ENCODE measurements at regions not wholly inside any gene's neighbourhood (a gene's known extent, or its start where the extent isn't known, plus 50 kb on each side); places are given as distances from the start of the nearest gene placed in this dataset.
"Not testable (repeated sequence)": the region's sequence is repeated elsewhere in the genome, so short reads cannot be mapped to it uniquely, and the experiment has no call there.

- no peak for TF ChIP-seq ZNF510 (tag by site-specific recombination; IDR thresholded peaks at IDR 0.05; ENCODE audit: insufficient replicate concordance)
Observed at GRCh38 chr17:52606590-52606989, 448.1 kb upstream of the CA10 start (continued).

DNA sequence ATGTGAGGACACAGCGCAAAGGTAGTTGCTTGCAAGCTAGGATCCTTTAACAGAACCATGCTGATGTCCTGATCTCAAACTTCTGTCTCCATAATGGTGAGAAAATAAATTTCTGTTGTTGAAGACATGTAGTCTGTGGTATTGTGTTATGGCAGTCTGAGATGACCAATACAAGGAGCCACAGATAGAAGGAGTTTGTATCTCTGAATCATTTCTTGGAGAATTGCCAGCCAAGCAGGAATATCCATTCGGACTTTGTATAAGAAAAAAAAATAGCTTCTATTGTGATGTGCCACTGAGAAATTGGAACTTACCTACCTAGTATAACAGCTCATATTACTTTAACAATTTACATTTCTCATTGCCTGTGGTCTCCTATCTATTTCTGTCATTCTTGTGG is 447.6 kb upstream of the CA10 start:
- TF ChIP-seq SP7 (tag by site-specific recombination; IDR thresholded peaks at IDR 0.05) (no peak), ZNF621 (tag by site-specific recombination; IDR thresholded peaks at IDR 0.05) (no peak), ZNF514 (tag by site-specific recombination; IDR thresholded peaks at IDR 0.05) (no peak), ZNF221 (tag by site-specific recombination; IDR thresholded peaks at IDR 0.05; ENCODE audit: borderline replicate concordance) (no peak), ZNF157 (tag by site-specific recombination; IDR thresholded peaks at IDR 0.05) (no peak), ZNF112 (tag by site-specific recombination; IDR thresholded peaks at IDR 0.05) (no peak), ZNF585B (tag by site-specific recombination; IDR thresholded peaks at IDR 0.05) (no peak), ZNF2 (tag by site-specific recombination; IDR thresholded peaks at IDR 0.05) (no peak), KLF10 (tag by site-specific recombination; IDR thresholded peaks at IDR 0.05) (no peak), ZNF830 (tag by site-specific recombination; IDR thresholded peaks at IDR 0.05; ENCODE audit: low read depth) (no peak), ZIC2 (tag by site-specific recombination; IDR thresholded peaks at IDR 0.05) (no peak), ZNF670 (tag by site-specific recombination; IDR thresholded peaks at IDR 0.05; ENCODE audit: low read depth) (no peak), ZNF843 (tag by site-specific recombination; IDR thresholded peaks at IDR 0.05) (no peak), ZNF138 (tag by site-specific recombination; IDR thresholded peaks at IDR 0.05; ENCODE audit: borderline replicate concordance) (no peak)
- TF ChIP-seq, protein P1, sequence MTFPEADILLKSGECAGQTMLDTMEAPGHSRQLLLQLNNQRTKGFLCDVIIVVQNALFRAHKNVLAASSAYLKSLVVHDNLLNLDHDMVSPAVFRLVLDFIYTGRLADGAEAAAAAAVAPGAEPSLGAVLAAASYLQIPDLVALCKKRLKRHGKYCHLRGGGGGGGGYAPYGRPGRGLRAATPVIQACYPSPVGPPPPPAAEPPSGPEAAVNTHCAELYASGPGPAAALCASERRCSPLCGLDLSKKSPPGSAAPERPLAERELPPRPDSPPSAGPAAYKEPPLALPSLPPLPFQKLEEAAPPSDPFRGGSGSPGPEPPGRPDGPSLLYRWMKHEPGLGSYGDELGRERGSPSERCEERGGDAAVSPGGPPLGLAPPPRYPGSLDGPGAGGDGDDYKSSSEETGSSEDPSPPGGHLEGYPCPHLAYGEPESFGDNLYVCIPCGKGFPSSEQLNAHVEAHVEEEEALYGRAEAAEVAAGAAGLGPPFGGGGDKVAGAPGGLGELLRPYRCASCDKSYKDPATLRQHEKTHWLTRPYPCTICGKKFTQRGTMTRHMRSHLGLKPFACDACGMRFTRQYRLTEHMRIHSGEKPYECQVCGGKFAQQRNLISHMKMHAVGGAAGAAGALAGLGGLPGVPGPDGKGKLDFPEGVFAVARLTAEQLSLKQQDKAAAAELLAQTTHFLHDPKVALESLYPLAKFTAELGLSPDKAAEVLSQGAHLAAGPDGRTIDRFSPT (tag by site-specific recombination; IDR thresholded peaks at IDR 0.05) = no peak
- TF ChIP-seq, protein P2, sequence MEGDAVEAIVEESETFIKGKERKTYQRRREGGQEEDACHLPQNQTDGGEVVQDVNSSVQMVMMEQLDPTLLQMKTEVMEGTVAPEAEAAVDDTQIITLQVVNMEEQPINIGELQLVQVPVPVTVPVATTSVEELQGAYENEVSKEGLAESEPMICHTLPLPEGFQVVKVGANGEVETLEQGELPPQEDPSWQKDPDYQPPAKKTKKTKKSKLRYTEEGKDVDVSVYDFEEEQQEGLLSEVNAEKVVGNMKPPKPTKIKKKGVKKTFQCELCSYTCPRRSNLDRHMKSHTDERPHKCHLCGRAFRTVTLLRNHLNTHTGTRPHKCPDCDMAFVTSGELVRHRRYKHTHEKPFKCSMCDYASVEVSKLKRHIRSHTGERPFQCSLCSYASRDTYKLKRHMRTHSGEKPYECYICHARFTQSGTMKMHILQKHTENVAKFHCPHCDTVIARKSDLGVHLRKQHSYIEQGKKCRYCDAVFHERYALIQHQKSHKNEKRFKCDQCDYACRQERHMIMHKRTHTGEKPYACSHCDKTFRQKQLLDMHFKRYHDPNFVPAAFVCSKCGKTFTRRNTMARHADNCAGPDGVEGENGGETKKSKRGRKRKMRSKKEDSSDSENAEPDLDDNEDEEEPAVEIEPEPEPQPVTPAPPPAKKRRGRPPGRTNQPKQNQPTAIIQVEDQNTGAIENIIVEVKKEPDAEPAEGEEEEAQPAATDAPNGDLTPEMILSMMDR (tag by site-specific recombination; IDR thresholded peaks at IDR 0.05) = no peak
- TF ChIP-seq, protein P3, sequence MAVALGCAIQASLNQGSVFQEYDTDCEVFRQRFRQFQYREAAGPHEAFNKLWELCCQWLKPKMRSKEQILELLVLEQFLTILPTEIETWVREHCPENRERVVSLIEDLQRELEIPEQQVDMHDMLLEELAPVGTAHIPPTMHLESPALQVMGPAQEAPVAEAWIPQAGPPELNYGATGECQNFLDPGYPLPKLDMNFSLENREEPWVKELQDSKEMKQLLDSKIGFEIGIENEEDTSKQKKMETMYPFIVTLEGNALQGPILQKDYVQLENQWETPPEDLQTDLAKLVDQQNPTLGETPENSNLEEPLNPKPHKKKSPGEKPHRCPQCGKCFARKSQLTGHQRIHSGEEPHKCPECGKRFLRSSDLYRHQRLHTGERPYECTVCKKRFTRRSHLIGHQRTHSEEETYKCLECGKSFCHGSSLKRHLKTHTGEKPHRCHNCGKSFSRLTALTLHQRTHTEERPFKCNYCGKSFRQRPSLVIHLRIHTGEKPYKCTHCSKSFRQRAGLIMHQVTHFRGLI (tag by site-specific recombination; IDR thresholded peaks at IDR 0.05) = no peak
- CTCF ChIA-PET = interaction anchor here (0.8 kb wide), 1 partner anchor 854 kb away, joined by 4 read pairs; no protein-coding TSS in a partner anchor

DNA sequence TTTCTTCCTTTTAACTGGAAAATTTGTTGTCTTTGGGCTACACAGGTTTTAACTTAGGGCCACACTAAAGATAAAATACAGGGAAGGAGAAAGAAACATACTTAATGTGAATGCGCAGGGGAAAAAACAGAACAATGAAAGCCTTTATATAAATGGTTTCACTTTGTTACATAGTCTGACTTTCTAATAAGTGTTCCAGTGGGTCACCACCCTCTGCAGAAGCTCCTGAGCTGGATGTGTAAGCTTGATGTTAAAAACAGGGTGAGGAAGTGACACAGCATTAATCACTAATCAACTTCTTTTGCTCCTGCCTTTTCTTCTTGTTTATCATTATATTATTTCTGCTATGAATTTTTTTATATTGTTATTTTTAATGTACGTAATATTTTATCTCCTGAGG is 445.6 kb upstream of the CA10 start:
- Histone ChIP-seq H3K4me1 (ENCODE audit: control insufficient read depth, insufficient read depth, low read length) (no peaks in the 10 kb centered on the region), H3K36me3 (ENCODE audit: control insufficient read depth in 2 of 2, insufficient read depth in 1 of 2, low read length in 2 of 2) (no peaks in the 10 kb centered on the region), H3K27ac (ENCODE audit: extremely low read depth, low read depth, low read length) (no peak overlapping the region), H3K4me3 (ENCODE audit: low read depth, low read length) (no peak overlapping the region), H3K9me3 (ENCODE audit: control insufficient read depth, insufficient read depth, low read depth, low read length) (no peaks in the 10 kb centered on the region)
- POLR2A ChIA-PET = no interaction called here
- TF ChIP-seq FEZF1 (tag by site-specific recombination; IDR thresholded peaks at IDR 0.05) = no peak
- TF ChIP-seq OSR2 (tag by site-specific recombination; IDR thresholded peaks at IDR 0.05) = no peak
- TF ChIP-seq EGR2 (tag by site-specific recombination; IDR thresholded peaks at IDR 0.05; ENCODE audit: low read depth) = no peak
- CTCF ChIA-PET = no interaction called here

More for the DNA sequence above, 447.6 kb upstream of the CA10 start:
- Histone ChIP-seq H3K27ac (ENCODE audit: extremely low read depth, low read depth, low read length) (no peak overlapping the region), H3K9me3 (ENCODE audit: control insufficient read depth, insufficient read depth, low read depth, low read length) (no peaks in the 10 kb centered on the region), H3K4me1 (ENCODE audit: control insufficient read depth, insufficient read depth, low read length) (no peaks in the 10 kb centered on the region), H3K4me3 (ENCODE audit: low read depth, low read length) (no peak overlapping the region), H3K36me3 (ENCODE audit: control insufficient read depth in 2 of 2, insufficient read depth in 1 of 2, low read length in 2 of 2) (no peaks in the 10 kb centered on the region)
- POLR2A ChIA-PET = no interaction called here

DNA sequence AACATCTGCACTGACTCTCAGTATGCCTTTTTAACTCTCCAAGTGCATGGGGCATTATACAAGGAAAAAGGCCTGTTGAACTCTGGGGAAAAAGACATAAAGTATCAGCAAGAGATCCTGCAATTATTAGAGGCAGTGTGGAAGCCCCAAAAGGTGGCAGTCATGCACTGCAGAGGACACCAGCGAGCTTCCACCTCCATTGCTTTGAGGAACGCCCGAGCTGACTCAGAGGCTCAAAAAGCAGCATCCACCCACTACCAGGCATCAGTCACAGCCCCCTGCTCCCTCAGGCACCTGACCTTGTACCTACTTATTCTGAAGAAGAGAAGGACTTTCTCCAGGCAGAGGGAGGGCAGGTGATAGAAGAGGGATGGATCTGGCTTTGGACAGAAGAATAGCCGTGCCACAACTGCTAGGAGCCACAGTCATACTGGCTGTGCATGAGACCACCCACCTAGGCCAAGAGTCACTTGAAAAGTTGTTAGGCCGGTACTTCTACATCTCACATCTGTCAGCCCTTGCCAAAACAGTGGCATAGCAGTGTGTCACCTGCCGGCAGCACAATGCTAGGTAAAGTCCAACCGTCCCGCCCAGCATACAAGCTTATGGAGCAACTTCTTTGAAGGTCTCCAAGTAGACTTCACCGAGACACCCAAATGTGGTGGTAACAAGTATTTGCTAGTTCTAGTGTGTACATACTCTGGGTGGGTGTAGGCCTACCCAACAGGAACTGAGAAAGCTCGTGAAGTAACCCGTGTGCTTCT is 439.1 kb upstream of the CA10 start:
- H3K27ac ChIP-seq (ENCODE audit: extremely low read depth, low read depth, low read length); POLR2A ChIA-PET; H3K4me3 ChIP-seq (ENCODE audit: low read depth, low read length); H3K9me3 ChIP-seq (ENCODE audit: control insufficient read depth, insufficient read depth, low read depth, low read length); H3K36me3 ChIP-seq (ENCODE audit: control insufficient read depth in 2 of 2, insufficient read depth in 1 of 2, low read length in 2 of 2); H3K4me1 ChIP-seq (ENCODE audit: control insufficient read depth, insufficient read depth, low read length): not testable (repeated sequence)
- CTCF ChIA-PET = interaction anchor here (0.7 to 1.2 kb wide), 2 partner anchors 10 to 35 kb away, joined by 3 to 5 read pairs; no protein-coding TSS in a partner anchor
